HG03575 (cell line): ENCODE measurements at regions not wholly inside any gene's neighbourhood (a gene's known extent, or its start where the extent isn't known, plus 50 kb on each side); places are given as distances from the start of the nearest gene placed in this dataset.
"Not testable (repeated sequence)": the region's sequence is repeated elsewhere in the genome, so short reads cannot be mapped to it uniquely, and the experiment has no call there.

Source experiments
- ATAC-seq: cut with Tn5 transposase; IDR thresholded peaks from one replicate; pipeline ENCODE4 v1.9.1; 2021; ENCODE audit not compliant: unreplicated experiment, insufficient number of reproducible peaks, low FRiP score; ENCODE audit errors: extremely low read depth

DNA sequence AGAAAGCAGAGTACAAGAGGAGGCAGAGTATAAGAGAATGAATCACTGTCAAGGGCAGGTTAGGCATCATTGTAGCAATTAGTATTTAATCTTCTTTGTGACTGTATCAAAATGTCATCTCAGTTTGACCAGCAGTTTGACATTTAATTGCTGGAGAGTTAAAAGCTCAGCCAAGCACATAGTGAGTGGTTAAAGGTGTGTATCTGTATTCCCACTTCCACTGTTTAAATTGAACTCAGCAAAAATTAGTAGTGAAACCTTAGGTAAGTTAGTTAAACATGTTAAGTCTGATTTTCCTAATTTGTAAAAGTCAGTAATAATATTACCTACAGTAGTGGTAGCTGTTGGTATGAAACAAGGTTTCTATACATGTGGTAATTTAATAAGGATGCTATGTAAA, 296.4 kb upstream of the MBL2 start:
- no peak for ATAC-seq

- ATAC-seq, result no peak
These were observed 292.0 kb upstream of the MBL2 start for GRCh38 chr10:53064614-53065013.

GRCh38 chr10:53063805-53064204, 291.2 kb upstream of the MBL2 start:
- ATAC-seq, result no peak

DNA sequence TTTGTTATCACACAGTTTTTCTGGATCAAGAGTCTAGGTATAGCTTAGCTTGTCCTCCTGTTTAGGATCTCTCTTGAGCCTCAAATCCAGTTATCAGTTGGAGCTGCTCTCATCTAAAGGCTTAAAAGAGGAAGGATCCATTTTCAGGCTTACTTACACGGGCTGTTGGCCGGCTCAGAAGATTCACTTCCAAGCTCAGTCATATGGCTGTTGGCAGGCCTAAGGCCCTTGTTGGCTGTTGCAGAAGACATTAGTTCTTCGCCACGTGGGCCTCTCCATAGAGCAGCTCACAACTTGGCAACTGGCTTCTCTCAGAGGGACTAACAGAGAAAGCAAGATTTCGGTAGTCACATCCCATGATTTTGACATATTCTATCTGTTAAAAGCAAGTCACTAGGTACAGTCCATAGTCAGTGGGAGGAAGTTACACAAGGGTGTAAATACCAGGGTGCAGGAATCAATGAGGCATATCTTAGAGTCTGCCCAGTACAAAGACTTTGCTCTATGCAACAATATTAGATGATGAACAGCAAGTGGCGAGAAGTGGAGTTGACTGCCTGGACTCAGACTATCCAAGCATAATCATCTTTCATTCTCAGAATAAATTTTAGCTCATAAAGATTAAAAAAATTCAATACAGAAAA, 280.1 kb upstream of the MBL2 start:
- ATAC-seq, result no peak

GRCh38 chr10:53045315-53045714, 272.7 kb upstream of the MBL2 start:
- ATAC-seq, result no peak

- ATAC-seq, result not testable (repeated sequence)
These were observed 263.2 kb upstream of the MBL2 start for GRCh38 chr10:53035823-53036222.

DNA sequence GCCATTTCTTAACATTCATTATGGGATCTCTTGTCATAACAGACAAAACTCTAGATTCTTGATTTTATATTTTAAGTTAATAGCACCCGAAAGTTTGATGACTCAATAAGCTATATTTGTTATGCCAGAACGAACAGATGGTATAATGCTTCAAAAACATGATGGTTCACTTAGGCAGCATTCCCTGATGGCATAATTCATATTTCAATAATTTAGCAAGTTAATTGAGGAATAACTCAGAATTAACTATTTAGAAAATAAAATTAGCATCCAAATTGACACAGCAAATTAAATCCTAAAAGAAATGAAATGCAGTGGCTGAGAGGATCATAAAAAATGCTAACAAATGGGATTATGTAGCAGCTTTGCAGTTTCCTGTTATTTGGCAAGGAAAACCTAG, 260.8 kb upstream of the MBL2 start:
- no peak for ATAC-seq

DNA sequence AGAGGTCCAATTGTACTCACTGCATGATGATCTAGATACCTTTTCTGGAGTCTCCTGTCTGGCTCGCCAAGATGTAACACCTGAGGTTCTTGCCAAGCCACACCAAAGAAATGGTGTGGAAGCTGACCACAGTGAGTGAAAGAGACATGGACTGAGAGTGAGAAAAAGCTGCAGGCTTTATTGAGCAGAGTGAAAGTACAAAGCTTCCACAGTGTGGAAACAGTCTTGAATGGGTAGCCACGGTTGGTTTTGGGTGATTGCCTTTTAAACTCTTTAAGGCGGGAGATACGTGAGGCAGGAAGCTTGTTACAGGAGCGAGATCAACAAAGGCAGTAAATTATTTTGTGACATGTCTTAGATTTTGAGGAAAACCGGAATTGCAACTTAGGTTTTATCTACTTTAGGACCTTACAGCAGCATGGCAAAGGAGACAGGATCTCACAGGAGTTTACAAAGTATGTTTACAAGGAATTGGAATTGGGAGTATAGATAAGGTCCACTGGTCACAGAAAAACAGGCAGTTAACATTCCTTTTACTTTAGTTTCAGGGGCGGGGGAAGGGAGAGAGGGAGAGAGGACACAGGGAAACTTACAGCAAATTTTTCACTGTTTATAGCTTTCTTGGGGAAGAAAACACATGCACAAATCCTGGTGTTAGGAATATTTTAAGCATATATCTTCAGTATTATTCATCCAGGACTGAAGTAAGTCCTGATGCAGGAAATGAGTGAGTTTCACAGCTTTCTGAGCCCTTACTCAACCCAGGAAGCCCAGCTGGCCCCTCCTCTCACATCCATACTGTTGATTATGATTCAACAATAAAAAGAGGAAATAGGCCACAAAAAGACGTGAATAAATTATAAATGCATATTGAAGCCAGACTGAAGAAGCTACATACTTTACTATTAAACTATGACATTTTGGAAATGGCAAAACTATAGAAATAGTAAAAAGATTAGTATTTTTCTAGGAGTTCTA, 257.6 kb upstream of the MBL2 start:
- not testable (repeated sequence) for ATAC-seq

DNA sequence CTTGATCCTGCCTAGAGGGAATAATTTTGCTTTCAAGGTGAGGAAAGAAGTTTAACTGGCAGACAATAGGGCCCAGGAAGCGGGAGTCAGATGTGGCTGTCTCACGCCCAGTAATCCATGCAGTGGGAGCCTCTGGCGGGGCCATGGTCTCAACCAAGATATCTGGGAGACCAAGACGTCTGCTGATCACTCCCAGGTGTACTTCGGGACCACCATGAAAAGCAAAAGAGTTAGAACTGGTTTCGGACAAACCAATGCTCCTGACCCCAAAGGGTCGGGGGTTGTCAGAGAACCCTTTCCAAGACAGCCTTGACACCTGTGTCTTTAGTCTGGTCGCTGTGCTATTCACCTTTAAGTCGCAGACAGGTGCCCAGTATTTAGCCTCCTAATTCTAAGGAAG, 256.9 kb upstream of the MBL2 start:
- ATAC-seq, result no peak

- not testable (repeated sequence) for ATAC-seq
These were observed 253.2 kb upstream of the MBL2 start for GRCh38 chr10:53025765-53026164.

DNA sequence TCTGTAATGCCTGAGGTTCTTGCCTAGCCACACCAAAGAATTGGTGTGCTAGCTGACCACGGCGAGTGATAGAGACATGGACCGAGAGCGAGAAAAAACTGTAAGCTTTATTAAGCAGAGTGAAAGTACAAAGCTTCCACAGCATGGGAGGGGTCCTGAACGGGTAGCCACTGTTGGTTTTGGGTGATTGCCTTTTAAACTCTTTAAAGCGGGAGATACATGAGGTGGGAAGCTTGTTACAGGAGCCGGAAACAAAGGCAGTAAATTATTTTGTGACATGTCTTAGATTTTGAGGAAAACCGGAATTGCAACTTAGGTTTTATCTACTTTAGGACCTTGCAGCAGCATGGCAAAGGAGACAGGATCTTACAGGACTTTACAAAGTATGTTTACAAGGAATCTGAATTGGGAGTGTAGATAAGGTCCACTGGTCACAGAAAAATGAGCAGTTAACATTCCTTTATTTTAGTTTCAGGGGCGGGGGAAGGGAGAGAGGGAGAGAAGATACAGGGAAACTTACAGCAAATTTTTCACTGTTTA, 252.7 kb upstream of the MBL2 start:
- no peak for ATAC-seq

DNA sequence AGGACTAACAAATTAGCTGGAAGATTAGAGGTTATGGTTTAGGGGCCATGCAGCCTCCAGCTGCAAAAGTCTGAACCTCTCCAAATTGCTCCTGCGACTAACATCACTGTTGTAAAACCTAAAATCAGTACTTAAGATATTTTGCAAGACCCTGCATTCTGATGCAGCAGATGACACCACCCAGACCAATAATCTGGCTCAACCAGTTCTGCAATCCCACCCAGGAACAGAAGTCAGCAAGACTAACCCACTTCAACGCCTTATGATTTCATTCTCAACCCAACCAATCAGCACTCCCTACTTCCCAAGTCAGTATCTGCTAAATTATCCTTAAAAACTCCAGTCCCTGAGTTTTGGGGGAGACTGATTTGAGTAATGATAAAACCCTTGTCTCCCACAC, 250.8 kb upstream of the MBL2 start:
- no peak for ATAC-seq

DNA sequence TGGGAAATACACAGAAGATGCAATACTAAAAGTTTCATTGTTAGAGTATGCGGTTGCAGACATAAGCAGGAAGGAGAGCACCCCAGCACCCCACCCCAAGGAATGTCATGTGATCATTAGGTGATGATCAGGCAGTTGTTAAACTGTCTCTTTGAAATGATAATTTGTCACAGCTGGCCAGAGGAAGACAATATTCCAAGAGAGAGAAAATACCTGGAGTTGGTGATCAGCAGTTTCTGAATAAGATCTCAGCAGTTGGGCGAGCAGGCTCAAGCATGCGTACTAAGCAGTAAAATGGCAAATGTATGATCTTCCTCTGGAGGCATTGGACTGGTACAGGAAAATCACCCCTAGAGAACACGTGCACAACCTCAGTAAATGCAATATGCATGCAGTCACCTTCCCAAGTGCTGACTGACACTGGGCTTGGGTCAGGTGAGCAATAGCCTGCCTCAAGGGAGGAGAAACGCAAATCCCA, 250.1 kb upstream of the MBL2 start:
- no peak for ATAC-seq

- ATAC-seq, result peak; percentile 74
These were observed 240.7 kb upstream of the MBL2 start for GRCh38 chr10:53013201-53013810.

- ATAC-seq, result no peak
These were observed 237.7 kb upstream of the MBL2 start for GRCh38 chr10:53009961-53010907.

GRCh38 chr10:53007527-53007842, 234.9 kb upstream of the MBL2 start:
- no peak for ATAC-seq

GRCh38 chr10:53006663-53007526, 234.3 kb upstream of the MBL2 start:
- no peak for ATAC-seq
